ENCODE measurements at regions not wholly inside any gene's neighbourhood (a gene's known extent, or its start where the extent isn't known, plus 50 kb on each side); places are given as distances from the start of the nearest gene placed in this dataset.

DNA sequence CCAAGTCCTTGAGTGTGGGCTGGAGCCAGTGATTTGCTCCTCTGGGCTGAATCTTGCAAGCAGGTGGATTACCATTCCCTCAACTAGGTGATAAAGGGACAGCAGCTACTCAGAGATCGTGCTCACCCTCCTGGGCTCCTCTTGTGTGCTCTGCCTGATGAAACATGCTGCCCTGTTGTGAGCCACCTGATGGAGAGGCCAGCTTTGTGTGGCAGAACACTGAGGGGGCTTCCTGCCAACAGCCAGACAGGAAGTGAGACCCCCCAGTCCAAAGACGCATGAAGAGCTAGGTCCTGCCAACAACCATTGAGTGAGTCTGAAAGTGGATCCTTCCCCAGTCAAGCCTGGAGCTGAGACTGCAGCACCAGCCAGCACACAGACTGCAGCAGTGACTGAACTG, 106.4 kb upstream of the IRX2 start:
- TF ChIP-seq, protein P1, sequence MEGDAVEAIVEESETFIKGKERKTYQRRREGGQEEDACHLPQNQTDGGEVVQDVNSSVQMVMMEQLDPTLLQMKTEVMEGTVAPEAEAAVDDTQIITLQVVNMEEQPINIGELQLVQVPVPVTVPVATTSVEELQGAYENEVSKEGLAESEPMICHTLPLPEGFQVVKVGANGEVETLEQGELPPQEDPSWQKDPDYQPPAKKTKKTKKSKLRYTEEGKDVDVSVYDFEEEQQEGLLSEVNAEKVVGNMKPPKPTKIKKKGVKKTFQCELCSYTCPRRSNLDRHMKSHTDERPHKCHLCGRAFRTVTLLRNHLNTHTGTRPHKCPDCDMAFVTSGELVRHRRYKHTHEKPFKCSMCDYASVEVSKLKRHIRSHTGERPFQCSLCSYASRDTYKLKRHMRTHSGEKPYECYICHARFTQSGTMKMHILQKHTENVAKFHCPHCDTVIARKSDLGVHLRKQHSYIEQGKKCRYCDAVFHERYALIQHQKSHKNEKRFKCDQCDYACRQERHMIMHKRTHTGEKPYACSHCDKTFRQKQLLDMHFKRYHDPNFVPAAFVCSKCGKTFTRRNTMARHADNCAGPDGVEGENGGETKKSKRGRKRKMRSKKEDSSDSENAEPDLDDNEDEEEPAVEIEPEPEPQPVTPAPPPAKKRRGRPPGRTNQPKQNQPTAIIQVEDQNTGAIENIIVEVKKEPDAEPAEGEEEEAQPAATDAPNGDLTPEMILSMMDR (IDR thresholded peaks at IDR 0.05; ENCODE audit: low read depth, low read length, missing control alignments) = no peak
- no peaks in the 10 kb centered on the region for H3K36me3 ChIP-seq (replicated peaks)
- H3K27me3 ChIP-seq (replicated peaks) = no peaks in the 10 kb centered on the region
- DNase-seq = no peak
- H3K4me3 ChIP-seq (ENCODE audit: low read depth, low read length) = no peak overlapping the region
- H3K27ac ChIP-seq = no peak overlapping the region
- in situ Hi-C loops (cut with HindIII; ENCODE audit: low pct_ligation_motif_present, low sequenced_read_pairs) = no loop called here

DNA sequence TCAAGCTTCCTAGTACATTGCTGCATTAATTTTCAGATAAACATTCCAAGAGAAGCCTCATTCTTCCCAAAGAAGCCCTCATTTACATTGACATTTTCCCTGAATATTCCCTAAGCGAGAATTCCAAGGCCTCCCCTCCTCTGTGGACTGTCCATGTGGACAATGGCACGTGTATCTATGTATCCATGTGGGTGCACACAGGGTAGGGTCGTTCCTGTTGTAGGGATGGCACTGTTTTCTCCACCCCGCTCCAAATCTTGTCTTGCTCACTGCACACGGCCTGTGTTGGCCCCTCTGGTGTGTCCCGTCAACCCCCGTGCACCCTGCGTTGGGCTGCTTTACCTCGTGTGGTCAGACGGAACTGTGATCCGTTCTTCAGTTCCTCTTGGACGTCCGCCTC, 104.7 kb upstream of the IRX2 start:
- no peak for DNase-seq
- in situ Hi-C loops (cut with HindIII; ENCODE audit: low pct_ligation_motif_present, low sequenced_read_pairs) = no loop called here
- Histone ChIP-seq H3K36me3 (replicated peaks) (no peaks in the 10 kb centered on the region), H3K27ac (no peak overlapping the region), H3K4me3 (ENCODE audit: low read depth, low read length) (no peak overlapping the region), H3K27me3 (replicated peaks) (no peaks in the 10 kb centered on the region)
- TF ChIP-seq, protein P1 (IDR thresholded peaks at IDR 0.05; ENCODE audit: low read depth, low read length, missing control alignments) = no peak

- in situ Hi-C loops (cut with HindIII; ENCODE audit: low pct_ligation_motif_present, low sequenced_read_pairs) = no loop called here
- TF ChIP-seq, protein P1 (IDR thresholded peaks at IDR 0.05; ENCODE audit: low read depth, low read length, missing control alignments) = no peak
- Histone ChIP-seq H3K27me3 (replicated peaks) (no peaks in the 10 kb centered on the region), H3K4me3 (ENCODE audit: low read depth, low read length) (no peak overlapping the region), H3K36me3 (replicated peaks) (no peaks in the 10 kb centered on the region), H3K27ac (no peak overlapping the region)
- no peak for DNase-seq
These were observed 101.0 kb upstream of the IRX2 start for GRCh38 chr5:2852446-2852845.

- Histone ChIP-seq H3K27ac (no peak overlapping the region), H3K4me3 (ENCODE audit: low read depth, low read length) (no peak overlapping the region), H3K27me3 (replicated peaks) (no peaks in the 10 kb centered on the region), H3K36me3 (replicated peaks) (no peaks in the 10 kb centered on the region)
- DNase-seq = no peak
- in situ Hi-C loops (cut with HindIII; ENCODE audit: low pct_ligation_motif_present, low sequenced_read_pairs) = no loop called here
- TF ChIP-seq, protein P1 (IDR thresholded peaks at IDR 0.05; ENCODE audit: low read depth, low read length, missing control alignments) = no peak
These were observed 100.4 kb upstream of the IRX2 start for GRCh38 chr5:2851895-2852294.

GRCh38 chr5:2849429-2849828, 98.0 kb upstream of the IRX2 start:
- Histone ChIP-seq H3K36me3 (replicated peaks) (no peaks in the 10 kb centered on the region), H3K27ac (no peak overlapping the region), H3K27me3 (replicated peaks) (no peaks in the 10 kb centered on the region), H3K4me3 (ENCODE audit: low read depth, low read length) (no peak overlapping the region)
- no peak for DNase-seq
- in situ Hi-C loops (cut with HindIII; ENCODE audit: low pct_ligation_motif_present, low sequenced_read_pairs) = no loop called here
- TF ChIP-seq, protein P1 (IDR thresholded peaks at IDR 0.05; ENCODE audit: low read depth, low read length, missing control alignments) = no peak

- in situ Hi-C loops (cut with HindIII; ENCODE audit: low pct_ligation_motif_present, low sequenced_read_pairs) = no loop called here
- Histone ChIP-seq H3K4me3 (ENCODE audit: low read depth, low read length) (no peak overlapping the region), H3K36me3 (replicated peaks) (no peaks in the 10 kb centered on the region), H3K27ac (no peak overlapping the region), H3K27me3 (replicated peaks) (no peaks in the 10 kb centered on the region)
- no peak for DNase-seq
- TF ChIP-seq, protein P1 (IDR thresholded peaks at IDR 0.05; ENCODE audit: low read depth, low read length, missing control alignments) = no peak
These were observed 97.1 kb upstream of the IRX2 start for GRCh38 chr5:2848619-2849018.
